Mammary epithelial cell (primary cell): ENCODE measurements at regions not wholly inside any gene's neighbourhood (a gene's known extent, or its start where the extent isn't known, plus 50 kb on each side); places are given as distances from the start of the nearest gene placed in this dataset.

Experiments used
- EZH2 ChIP-seq: IDR thresholded peaks from 2 replicates; pipeline ENCODE4 v1.6.1; 2012; ENCODE audit warnings: low read length, inconsistent platforms, borderline replicate concordance
- TF ChIP-seq, protein P1 (sequence below), 2 donors: IDR thresholded peaks in 1 of 2; conservative IDR thresholded peaks in 1 of 2; 2 replicates each; pipeline ENCODE4 v1.5.1; 2011 to 2012; ENCODE audit warnings: inconsistent platforms in 2 of 2, low read length in 2 of 2, mild to moderate bottlenecking in 2 of 2, control low read depth in 1 of 2, low read depth in 1 of 2; ENCODE audit not compliant: insufficient read depth in 1 of 2; ENCODE audit errors: extremely low read depth in 1 of 2

DNA sequence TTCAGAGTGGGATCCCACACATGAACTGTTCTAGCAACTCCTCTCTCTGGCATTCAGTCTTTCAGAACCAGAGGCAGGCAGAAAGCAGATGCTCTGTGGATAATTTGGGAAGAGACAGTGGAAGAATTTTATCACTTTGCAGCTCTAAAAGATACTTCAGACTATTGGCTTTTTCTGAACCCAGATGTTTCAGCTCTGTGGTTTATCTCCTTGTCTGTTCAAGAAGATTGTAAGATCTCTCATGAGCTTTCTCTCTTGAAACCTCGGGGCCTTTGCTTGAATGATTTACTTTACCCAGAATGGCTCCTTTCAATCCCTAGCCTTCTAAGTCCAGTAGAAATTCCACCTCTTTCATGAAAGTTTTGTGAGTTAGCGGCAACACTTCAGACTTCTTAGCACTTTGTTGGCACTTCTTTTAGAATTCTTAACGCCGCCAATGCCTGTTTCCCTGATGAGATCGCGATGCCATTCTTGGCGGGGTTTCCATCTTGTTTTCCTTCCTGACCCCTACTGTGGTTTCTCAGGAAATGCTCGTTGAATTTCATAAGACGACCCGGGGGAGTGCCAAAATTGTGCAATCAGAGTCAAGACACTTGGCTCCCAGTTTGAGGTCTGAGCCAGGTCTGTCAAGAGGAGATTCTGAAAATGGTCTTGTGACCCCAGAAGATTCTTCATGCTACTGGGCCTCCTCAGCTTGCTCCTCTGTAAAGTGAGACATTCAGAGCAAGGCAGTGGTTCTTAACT, 107.0 kb upstream of the PRICKLE1 start:
- TF ChIP-seq, protein P1, sequence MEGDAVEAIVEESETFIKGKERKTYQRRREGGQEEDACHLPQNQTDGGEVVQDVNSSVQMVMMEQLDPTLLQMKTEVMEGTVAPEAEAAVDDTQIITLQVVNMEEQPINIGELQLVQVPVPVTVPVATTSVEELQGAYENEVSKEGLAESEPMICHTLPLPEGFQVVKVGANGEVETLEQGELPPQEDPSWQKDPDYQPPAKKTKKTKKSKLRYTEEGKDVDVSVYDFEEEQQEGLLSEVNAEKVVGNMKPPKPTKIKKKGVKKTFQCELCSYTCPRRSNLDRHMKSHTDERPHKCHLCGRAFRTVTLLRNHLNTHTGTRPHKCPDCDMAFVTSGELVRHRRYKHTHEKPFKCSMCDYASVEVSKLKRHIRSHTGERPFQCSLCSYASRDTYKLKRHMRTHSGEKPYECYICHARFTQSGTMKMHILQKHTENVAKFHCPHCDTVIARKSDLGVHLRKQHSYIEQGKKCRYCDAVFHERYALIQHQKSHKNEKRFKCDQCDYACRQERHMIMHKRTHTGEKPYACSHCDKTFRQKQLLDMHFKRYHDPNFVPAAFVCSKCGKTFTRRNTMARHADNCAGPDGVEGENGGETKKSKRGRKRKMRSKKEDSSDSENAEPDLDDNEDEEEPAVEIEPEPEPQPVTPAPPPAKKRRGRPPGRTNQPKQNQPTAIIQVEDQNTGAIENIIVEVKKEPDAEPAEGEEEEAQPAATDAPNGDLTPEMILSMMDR (conservative IDR thresholded peaks at IDR 0.05 in 1 of 2, IDR thresholded peaks at IDR 0.05 in 1 of 2; ENCODE audit: extremely low read depth in 1 of 2, insufficient read depth in 1 of 2, low read depth in 1 of 2, low read length in 2 of 2), result no peak
- TF ChIP-seq EZH2, result no peak
